A673 (cell line): ENCODE measurements at regions not wholly inside any gene's neighbourhood (a gene's known extent, or its start where the extent isn't known, plus 50 kb on each side); places are given as distances from the start of the nearest gene placed in this dataset.

Experiments
- BruUV-seq: library from RNA; stranded (reverse); fragments of 400-500 nt; replicated peaks from 2 replicates; lab custom pipeline; 2021; lab: Mats Ljungman, UMichigan
- CTCF ChIA-PET: fragments of 300-600 bp; sonication (Branson Sonifier 250); formaldehyde crosslinking; loops from one replicate; lab custom pipeline; 2022; ENCODE audit warnings: antibody characterized with exemption; lab: Charles Lee
- POLR2A ChIA-PET: fragments of 300-600 bp; sonication (Branson Sonifier 250); formaldehyde crosslinking; loops from one replicate; lab custom pipeline; 2022; ENCODE audit warnings: antibody characterized with exemption; ENCODE audit not compliant: low non-redundant PET; lab: Charles Lee
- DNase-seq: peaks from one replicate; pipeline ENCODE4 v3.0.0-alpha.2; 2015; ENCODE audit warnings: low spot score
- H3K27ac ChIP-seq: fragments of 200-600 bp; sonication (generic); 2 replicates; pipeline ENCODE4 v1.5.1; 2016; ENCODE audit warnings: mixed run types, low read depth, mild to moderate bottlenecking, mixed read lengths, antibody characterized with exemption, low read length; ENCODE audit not compliant: poor library complexity, severe bottlenecking
- H3K27me3 ChIP-seq: fragments of 200-600 bp; sonication (generic); replicated peaks from 2 replicates; pipeline ENCODE4 v1.6.1; 2017; ENCODE audit warnings: mixed run types, low read depth, mild to moderate bottlenecking, mixed read lengths, antibody characterized with exemption, low read length; ENCODE audit not compliant: insufficient read depth, poor library complexity
- H3K36me3 ChIP-seq: fragments of 200-600 bp; sonication (generic); 2 replicates; pipeline ENCODE4 v1.6.1; 2016; ENCODE audit warnings: mixed run types, mild to moderate bottlenecking, mixed read lengths, antibody characterized with exemption, low read length; ENCODE audit not compliant: insufficient read depth, poor library complexity, severe bottlenecking
- H3K4me1 ChIP-seq: fragments of 200-600 bp; sonication (generic); 2 replicates; pipeline ENCODE4 v1.6.1; 2017; ENCODE audit warnings: mixed run types, mild to moderate bottlenecking, mixed read lengths, antibody characterized with exemption, low read length; ENCODE audit not compliant: insufficient read depth, poor library complexity, severe bottlenecking
- H3K4me3 ChIP-seq: fragments of 200-600 bp; sonication (generic); 2 replicates; pipeline ENCODE4 v1.5.1; 2016; ENCODE audit warnings: low read depth, mixed run types, mild to moderate bottlenecking, mixed read lengths, low read length; ENCODE audit not compliant: poor library complexity, severe bottlenecking
- H3K9me3 ChIP-seq: fragments of 200-600 bp; sonication (generic); 2 replicates; pipeline ENCODE4 v1.6.1; 2016; ENCODE audit warnings: mixed run types, low read depth, mild to moderate bottlenecking, mixed read lengths, antibody characterized with exemption, low read length; ENCODE audit not compliant: poor library complexity, severe bottlenecking
- EZH2 ChIP-seq: fragments of 200-600 bp; sonication (generic); IDR thresholded peaks from 2 replicates; pipeline ENCODE4 v1.6.1; 2017; ENCODE audit warnings: borderline replicate concordance, low read depth, mild to moderate bottlenecking, mixed read lengths, antibody characterized with exemption, low read length; ENCODE audit not compliant: poor library complexity, severe bottlenecking
- intact Hi-C: fragments of 100-400 bp; cut with micrococcal nuclease; formaldehyde crosslinking; loops from one replicate; pipeline ENCODE4 v1.10.0; 2022; ENCODE audit not compliant: unreplicated experiment
- TF ChIP-seq, protein P1 (sequence below): fragments of 300-800, 200-600 bp; sonication (generic); conservative IDR thresholded peaks from 2 replicates; pipeline ENCODE4 v1.5.1; 2017; ENCODE audit warnings: low read depth, mild to moderate bottlenecking, antibody characterized with exemption, low read length, moderate library complexity, mixed read lengths

DNA sequence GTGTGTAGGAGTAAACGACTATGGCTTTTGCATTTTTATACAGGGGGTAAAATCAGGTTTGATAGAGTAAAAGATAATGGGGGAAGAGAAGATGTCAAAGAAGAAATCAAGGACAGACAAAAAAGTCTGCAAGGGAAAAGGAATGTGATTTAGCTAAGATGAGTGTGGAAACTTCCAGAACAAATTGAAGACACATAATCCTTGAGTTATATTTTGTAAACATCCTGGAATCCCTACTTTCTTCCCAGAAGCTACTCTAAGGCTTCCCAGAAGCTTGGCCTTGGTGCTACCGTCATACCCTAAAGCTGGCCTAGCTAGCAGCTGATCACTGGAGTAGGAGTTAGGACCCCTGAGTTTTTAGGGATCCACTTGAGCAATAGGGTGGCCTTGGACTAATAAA lies 82.4 kb downstream of the BLID start:
- no peak overlapping the region for H3K27ac ChIP-seq
- H3K27me3 ChIP-seq, result no peaks in the 10 kb centered on the region
- TF ChIP-seq EZH2, result no peak
- TF ChIP-seq, protein P1, sequence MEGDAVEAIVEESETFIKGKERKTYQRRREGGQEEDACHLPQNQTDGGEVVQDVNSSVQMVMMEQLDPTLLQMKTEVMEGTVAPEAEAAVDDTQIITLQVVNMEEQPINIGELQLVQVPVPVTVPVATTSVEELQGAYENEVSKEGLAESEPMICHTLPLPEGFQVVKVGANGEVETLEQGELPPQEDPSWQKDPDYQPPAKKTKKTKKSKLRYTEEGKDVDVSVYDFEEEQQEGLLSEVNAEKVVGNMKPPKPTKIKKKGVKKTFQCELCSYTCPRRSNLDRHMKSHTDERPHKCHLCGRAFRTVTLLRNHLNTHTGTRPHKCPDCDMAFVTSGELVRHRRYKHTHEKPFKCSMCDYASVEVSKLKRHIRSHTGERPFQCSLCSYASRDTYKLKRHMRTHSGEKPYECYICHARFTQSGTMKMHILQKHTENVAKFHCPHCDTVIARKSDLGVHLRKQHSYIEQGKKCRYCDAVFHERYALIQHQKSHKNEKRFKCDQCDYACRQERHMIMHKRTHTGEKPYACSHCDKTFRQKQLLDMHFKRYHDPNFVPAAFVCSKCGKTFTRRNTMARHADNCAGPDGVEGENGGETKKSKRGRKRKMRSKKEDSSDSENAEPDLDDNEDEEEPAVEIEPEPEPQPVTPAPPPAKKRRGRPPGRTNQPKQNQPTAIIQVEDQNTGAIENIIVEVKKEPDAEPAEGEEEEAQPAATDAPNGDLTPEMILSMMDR, result no peak
- no TSS peak for BruUV-seq
- H3K9me3 ChIP-seq, result no peaks in the 10 kb centered on the region
- no peaks in the 10 kb centered on the region for H3K4me1 ChIP-seq
- intact Hi-C loops, result no loop called here
- no peak for DNase-seq
- H3K36me3 ChIP-seq, result no peaks in the 10 kb centered on the region
- ChIA-PET CTCF (interaction anchor here (0.6 kb wide), 1 partner anchor 1121 kb away, joined by 3 read pairs; no protein-coding TSS in a partner anchor), POLR2A (no interaction called here)
- no peak overlapping the region for H3K4me3 ChIP-seq

DNA sequence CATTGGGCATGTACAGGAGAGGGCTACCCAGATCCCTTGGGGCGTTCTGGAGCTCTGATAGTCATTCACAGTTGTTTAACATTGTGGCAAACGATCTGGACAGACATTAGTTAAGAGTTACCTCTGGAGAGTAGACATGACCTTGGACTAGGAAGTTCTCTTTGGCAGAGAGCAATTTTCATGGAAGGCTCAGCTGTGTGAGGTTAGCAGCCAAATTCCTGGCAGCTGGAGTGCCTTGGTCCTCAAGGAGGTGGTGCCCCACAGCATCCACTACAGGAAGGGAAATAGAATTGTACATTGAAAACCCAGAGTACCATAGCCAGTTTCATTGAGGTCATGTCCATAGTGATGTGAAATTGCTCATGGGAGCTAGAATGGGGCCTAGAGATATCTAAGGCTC lies 82.8 kb downstream of the BLID start:
- Histone ChIP-seq H3K36me3 (no peaks in the 10 kb centered on the region), H3K4me3 (no peak overlapping the region), H3K9me3 (no peaks in the 10 kb centered on the region), H3K27me3 (no peaks in the 10 kb centered on the region), H3K4me1 (no peaks in the 10 kb centered on the region), H3K27ac (no peak overlapping the region)
- CTCF ChIA-PET, result interaction anchor here (0.6 kb wide), 1 partner anchor 1121 kb away, joined by 3 read pairs; no protein-coding TSS in a partner anchor
- intact Hi-C loops, result no loop called here
- BruUV-seq, result no TSS peak
- DNase-seq, result no peak
- TF ChIP-seq, protein P1, result no peak
- no peak for TF ChIP-seq EZH2
- POLR2A ChIA-PET, result no interaction called here

DNA sequence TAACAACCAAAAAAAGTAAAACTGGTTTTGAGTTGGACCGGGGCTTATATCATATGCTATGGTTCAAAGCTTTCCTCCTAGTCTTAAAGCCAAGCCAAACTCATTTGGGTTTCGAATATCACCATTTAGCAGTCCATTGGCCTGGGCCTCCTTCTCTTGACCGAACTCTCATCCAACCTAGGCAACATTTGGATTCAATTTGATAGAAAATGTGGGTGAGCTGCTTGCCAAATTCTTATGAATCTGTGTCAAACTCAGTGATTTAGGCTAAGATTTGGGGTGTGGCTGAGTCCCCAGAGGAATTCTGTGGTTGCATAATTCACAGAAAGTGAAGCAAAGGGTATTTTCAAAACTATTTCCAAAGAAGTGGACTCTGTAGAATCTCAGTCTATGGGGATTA lies 83.7 kb downstream of the BLID start:
- no peaks in the 10 kb centered on the region for H3K27me3 ChIP-seq
- DNase-seq, result no peak
- no peak for TF ChIP-seq EZH2
- TF ChIP-seq, protein P1, result no peak
- no peaks in the 10 kb centered on the region for H3K4me1 ChIP-seq
- no peak overlapping the region for H3K4me3 ChIP-seq
- intact Hi-C loops, result no loop called here
- H3K36me3 ChIP-seq, result no peaks in the 10 kb centered on the region
- CTCF ChIA-PET, result no interaction called here
- POLR2A ChIA-PET, result no interaction called here
- no peak overlapping the region for H3K27ac ChIP-seq
- H3K9me3 ChIP-seq, result no peaks in the 10 kb centered on the region
- no TSS peak for BruUV-seq
